Keratinocyte (primary cell): ENCODE measurements at regions not wholly inside any gene's neighbourhood (a gene's known extent, or its start where the extent isn't known, plus 50 kb on each side); places are given as distances from the start of the nearest gene placed in this dataset.

Experiments
- EZH2 ChIP-seq: IDR thresholded peaks from one replicate; pipeline ENCODE4 v1.6.1; 2012; ENCODE audit warnings: inconsistent platforms, mild to moderate bottlenecking, low read length, moderate library complexity
- TF ChIP-seq, protein P1 (sequence below), 3 experiments: IDR thresholded peaks in 1 of 3; conservative IDR thresholded peaks in 1 of 3; optimal IDR thresholded peaks in 1 of 3; 2 replicates in 2 of 3; 3 replicates in 1 of 3; pipeline versions ENCODE3 to v1.5.1; 2011; ENCODE audit warnings: low read length in 3 of 3, mild to moderate bottlenecking in 3 of 3, moderate library complexity in 2 of 3, control low read depth in 1 of 3, inconsistent platforms in 1 of 3; ENCODE audit not compliant: insufficient read depth in 2 of 3; ENCODE audit errors: extremely low read depth in 1 of 3

DNA sequence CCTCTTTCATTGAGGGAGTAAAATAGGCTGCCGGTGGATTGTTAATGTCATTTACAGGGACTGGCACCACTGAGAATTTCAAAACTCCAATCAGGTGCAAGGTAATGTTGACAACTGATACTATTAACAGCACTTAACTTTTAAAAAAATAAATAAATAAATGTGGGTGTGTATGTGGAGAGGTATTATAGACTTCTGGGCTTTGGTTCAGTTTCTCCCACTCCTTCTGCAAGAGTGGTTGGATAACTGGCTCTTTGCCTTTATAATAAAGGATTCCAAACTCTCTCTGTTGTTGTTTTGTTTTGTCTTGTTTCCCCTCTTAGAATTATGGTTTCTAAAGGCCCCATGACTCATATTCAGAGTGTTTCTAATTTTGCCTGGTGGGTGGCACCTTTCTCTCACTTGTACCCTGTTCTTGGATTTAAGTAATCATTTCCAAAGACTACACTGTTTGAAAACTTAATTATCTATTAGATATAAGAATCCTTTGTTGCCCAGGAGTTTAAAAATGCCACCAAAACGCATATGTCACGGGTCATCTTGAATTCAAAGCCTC lies 151.6 kb upstream of the ARID2 start:
- TF ChIP-seq, protein P1, sequence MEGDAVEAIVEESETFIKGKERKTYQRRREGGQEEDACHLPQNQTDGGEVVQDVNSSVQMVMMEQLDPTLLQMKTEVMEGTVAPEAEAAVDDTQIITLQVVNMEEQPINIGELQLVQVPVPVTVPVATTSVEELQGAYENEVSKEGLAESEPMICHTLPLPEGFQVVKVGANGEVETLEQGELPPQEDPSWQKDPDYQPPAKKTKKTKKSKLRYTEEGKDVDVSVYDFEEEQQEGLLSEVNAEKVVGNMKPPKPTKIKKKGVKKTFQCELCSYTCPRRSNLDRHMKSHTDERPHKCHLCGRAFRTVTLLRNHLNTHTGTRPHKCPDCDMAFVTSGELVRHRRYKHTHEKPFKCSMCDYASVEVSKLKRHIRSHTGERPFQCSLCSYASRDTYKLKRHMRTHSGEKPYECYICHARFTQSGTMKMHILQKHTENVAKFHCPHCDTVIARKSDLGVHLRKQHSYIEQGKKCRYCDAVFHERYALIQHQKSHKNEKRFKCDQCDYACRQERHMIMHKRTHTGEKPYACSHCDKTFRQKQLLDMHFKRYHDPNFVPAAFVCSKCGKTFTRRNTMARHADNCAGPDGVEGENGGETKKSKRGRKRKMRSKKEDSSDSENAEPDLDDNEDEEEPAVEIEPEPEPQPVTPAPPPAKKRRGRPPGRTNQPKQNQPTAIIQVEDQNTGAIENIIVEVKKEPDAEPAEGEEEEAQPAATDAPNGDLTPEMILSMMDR (optimal IDR thresholded peaks at IDR 0.05 in 1 of 3, IDR thresholded peaks at IDR 0.05 in 1 of 3, conservative IDR thresholded peaks at IDR 0.05 in 1 of 3; ENCODE audit: extremely low read depth in 1 of 3, insufficient read depth in 2 of 3, low read length in 3 of 3): no peak
- no peak for TF ChIP-seq EZH2
